Activated naive CD4-positive, alpha-beta T cell treated with anti-CD3 and anti-CD28 coated beads, Interleukin-2, amount 10 ng/mL, durations not matched to agents 7 days and 5 days (primary cell): ENCODE measurements at regions not wholly inside any gene's neighbourhood (a gene's known extent, or its start where the extent isn't known, plus 50 kb on each side); places are given as distances from the start of the nearest gene placed in this dataset.

Source experiments
- CTCF ChIA-PET: fragments of 350-600 bp; sonication (Branson Sonifier 250); formaldehyde crosslinking; loops from one replicate; lab custom pipeline; 2021; ENCODE audit warnings: antibody characterized with exemption; lab: Charles Lee
- DNase-seq: peaks from one replicate; pipeline ENCODE4 v3.0.0-alpha.2; 2020
- H3K27ac Mint-ChIP-seq: one replicate; pipeline ENCODE4 v1.8.0; 2021; ENCODE audit warnings: mild to moderate bottlenecking, moderate library complexity, mixed read lengths
- H3K27me3 Mint-ChIP-seq: one replicate; pipeline ENCODE4 v1.8.0; 2021; ENCODE audit warnings: mild to moderate bottlenecking, mixed read lengths
- H3K36me3 Mint-ChIP-seq: one replicate; pipeline ENCODE4 v1.8.0; 2021; ENCODE audit warnings: mixed read lengths
- H3K4me1 Mint-ChIP-seq: one replicate; pipeline ENCODE4 v1.8.0; 2021; ENCODE audit warnings: mixed read lengths
- H3K4me3 Mint-ChIP-seq: one replicate; pipeline ENCODE4 v1.8.0; 2021; ENCODE audit warnings: mild to moderate bottlenecking, moderate library complexity, mixed read lengths
- H3K9me3 Mint-ChIP-seq: one replicate; pipeline ENCODE4 v1.8.0; 2021; ENCODE audit warnings: mixed read lengths

DNA sequence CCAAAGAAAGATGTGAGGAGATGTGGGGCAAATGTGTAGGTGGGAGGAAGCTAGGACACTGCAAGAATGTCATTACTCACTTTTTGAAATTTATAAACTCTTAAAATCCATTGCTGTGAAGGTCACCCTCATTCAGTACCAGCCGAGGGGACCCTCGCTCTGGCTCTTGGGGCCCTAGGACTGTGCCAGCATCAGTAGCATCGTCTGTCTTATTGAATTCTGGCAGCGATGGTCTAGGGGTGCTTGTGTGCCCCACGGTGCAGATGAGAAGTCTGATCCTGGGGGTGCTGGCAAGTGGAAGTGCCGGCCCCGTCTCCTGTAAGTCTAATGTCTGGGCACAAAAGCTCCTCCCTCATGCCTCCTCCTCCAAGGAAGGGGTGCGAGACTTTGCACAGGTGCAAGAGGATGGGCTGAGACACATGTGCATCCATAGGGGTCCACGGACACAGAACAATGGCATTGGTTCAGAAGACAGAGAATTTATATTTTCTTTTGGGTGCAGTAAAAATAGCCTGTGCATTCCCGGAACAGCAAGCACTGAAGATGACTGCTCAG, 266.7 kb upstream of the HDAC4 start:
- Mint-ChIP-seq H3K27me3 (peaks cover 7% of the 10 kb centered on the region), H3K9me3 (no peaks in the 10 kb centered on the region), H3K36me3 (no peaks in the 10 kb centered on the region), H3K4me3 (no peak overlapping the region), H3K4me1 (no peaks in the 10 kb centered on the region), H3K27ac (no peak overlapping the region)
- CTCF ChIA-PET, result no interaction called here
- DNase-seq, result no peak

DNA sequence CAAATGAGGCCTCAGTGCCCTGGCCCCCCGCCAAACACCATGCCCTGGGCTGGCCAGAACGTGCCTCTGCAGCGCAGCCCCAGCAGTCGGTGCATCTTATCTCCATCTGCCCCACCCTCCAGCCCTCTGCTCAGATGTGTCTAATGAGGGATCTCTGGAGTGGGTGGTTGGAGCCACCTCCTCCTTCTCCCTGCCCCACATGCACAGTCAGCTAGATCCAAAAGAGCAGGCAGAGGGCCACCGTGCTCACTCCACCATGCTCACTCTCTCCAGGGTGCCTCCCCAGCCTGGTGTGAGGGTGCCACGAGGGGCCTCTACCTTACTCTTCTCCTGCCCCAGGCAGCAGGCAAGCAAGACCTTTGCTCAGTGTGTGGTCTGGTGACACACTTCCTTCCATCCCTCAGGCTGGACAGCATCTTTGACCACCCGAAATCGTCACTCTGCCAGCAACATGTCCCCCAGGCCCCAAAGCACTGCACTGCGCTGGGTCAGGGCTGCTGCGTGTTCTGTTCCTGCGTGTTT, 266.1 kb upstream of the HDAC4 start:
- Mint-ChIP-seq H3K4me1 (no peaks in the 10 kb centered on the region), H3K9me3 (no peaks in the 10 kb centered on the region), H3K27ac (no peak overlapping the region), H3K4me3 (no peak overlapping the region), H3K36me3 (no peaks in the 10 kb centered on the region), H3K27me3 (peaks cover 11% of the 10 kb centered on the region)
- no peak for DNase-seq
- CTCF ChIA-PET, result no interaction called here

DNA sequence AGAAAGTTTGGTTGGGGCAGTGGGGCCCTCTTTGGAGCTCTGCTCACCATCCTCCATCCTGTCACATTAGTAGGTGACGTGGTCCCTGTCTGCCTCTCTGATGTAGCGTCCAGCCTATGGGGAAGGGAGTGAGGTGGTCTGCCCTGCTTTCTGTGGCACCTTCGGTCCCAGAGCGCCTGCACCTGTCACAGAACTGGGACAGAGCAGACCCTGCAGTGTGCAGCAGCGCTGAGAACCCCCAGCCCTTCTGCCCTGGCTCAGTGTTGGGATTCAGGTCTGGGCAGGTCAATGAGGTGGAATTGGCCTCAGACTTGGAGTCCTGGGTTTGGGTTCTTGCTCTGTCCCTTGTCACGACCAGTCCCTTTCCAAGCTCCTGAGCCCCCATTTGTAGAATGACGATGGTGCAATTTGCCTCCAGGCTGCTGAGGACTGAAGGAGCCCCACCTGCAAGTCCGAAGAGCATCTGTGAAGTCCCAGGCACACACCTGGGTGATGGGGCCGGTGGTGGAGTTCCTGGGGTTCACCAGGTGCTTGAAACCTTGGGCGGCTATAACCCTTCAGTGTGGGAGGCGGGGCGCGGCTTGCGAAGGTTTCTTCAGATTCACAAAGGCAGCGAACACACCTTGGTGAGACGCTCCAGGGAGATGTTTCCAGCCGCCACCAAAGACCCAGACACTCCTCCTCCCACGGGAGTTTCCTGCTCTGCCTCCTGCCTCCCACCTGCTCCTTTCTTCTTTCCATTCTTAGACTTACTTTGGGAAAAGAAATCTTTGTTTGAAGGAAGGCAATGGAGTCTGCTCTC, 265.4 kb upstream of the HDAC4 start:
- Mint-ChIP-seq H3K9me3 (no peaks in the 10 kb centered on the region), H3K4me3 (no peak overlapping the region), H3K27ac (no peak overlapping the region), H3K36me3 (no peaks in the 10 kb centered on the region), H3K4me1 (no peaks in the 10 kb centered on the region), H3K27me3 (peaks cover 17% of the 10 kb centered on the region)
- no peak for DNase-seq
- CTCF ChIA-PET, result no interaction called here

DNA sequence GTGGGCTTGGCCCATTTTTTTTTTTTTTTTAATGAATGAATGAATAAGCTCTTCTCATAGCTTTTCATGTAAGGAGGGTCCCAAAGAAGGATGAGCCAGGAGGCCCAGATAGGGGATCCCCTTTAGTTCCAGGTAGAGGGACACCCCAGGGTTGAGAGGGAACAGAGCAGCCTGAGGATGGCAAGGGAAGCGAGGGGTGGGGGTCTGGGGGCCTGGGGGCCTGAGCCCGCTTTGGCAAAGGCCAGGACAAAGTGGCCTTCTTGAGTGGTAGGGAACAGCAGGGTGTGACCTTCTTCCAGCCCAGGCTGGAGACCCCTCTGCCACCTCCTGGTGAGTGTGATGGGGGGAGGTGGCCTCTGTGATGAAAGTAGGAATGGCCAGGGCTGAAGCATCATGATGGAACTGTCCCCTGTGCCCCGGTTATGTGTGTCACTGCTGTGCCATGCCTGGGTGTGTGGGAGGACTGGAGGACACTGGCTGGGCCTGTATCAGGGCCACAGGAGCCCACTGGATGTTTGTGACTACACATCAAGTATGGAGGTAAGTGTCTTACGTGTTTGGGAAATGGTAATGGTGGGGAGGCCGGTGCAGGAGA, 263.5 kb upstream of the HDAC4 start:
- CTCF ChIA-PET, result no interaction called here
- Mint-ChIP-seq H3K36me3 (no peaks in the 10 kb centered on the region), H3K4me1 (no peaks in the 10 kb centered on the region), H3K4me3 (no peak overlapping the region), H3K27me3 (peaks cover 26% of the 10 kb centered on the region), H3K9me3 (no peaks in the 10 kb centered on the region), H3K27ac (no peak overlapping the region)
- no peak for DNase-seq

DNA sequence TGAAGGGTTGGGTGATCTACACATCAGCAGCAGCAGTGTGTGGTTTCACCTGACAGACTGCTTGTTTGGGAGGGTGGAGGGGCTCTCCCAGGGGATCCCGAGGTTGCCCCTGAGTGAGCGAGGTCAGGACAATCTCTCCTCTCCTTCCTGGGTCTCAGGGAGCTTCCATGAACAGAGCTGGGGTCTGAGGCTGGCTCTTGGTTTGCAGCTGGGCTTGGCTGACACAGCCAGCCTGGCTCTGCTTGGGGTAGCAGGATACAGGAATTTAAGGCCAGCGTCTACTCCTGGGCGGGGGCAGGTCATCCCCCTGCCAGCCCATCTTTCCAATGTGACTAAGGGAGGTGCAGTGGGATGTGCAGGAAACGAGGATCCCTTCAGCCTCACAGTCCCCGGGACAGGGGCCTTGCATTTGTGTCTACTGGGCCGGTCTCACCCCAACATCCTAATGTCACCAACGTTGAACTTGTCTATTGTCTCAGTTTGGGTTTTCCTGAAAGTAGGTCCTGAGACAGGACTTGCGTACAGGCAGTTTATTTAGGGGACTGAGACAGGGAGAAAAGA, 262.6 kb upstream of the HDAC4 start:
- CTCF ChIA-PET, result no interaction called here
- Mint-ChIP-seq H3K4me3 (no peak overlapping the region), H3K27me3 (peaks cover 26% of the 10 kb centered on the region), H3K9me3 (no peaks in the 10 kb centered on the region), H3K36me3 (no peaks in the 10 kb centered on the region), H3K27ac (no peak overlapping the region), H3K4me1 (no peaks in the 10 kb centered on the region)
- DNase-seq, result no peak

DNA sequence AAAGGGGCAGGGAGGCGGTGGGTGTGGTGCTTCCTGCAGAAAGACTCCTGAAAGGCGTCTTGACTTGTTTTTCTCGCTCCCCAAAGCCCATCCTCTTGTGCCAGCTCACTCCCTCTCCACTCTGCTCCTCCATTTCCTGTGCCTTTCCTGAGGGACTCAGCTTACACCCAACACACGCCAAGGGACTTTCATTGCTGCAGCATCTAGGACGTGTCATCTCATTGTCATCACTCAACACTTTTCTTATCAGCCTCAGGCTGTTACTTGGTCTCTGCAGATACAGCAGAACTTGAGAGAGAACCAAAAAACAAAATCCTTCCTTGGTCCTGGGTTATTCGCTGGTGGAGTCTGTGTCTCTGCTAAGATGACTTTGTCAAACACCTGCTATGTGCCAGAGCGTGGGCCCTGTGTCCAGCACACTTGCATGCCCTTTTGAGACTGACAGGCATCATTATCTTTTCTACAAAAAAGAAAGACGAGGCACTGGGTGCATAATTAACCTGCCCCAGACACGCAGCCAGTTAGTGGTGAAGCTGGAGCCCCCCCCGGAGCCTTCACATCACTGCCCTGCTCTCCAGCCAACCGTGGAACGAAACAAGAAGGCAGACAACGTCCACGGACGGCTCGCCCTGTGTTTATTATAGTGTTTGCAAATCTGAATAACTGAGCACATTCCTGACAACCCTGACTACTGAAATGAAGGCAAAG, 261.7 kb upstream of the HDAC4 start:
- CTCF ChIA-PET, result no interaction called here
- no peaks in the 10 kb centered on the region for H3K36me3 Mint-ChIP-seq
- no peak for DNase-seq
- H3K9me3 Mint-ChIP-seq, result no peaks in the 10 kb centered on the region
- H3K27ac Mint-ChIP-seq, result no peak overlapping the region
- H3K27me3 Mint-ChIP-seq, result peaks cover 29% of the 10 kb centered on the region
- no peak overlapping the region for H3K4me3 Mint-ChIP-seq
- H3K4me1 Mint-ChIP-seq, result no peaks in the 10 kb centered on the region

DNA sequence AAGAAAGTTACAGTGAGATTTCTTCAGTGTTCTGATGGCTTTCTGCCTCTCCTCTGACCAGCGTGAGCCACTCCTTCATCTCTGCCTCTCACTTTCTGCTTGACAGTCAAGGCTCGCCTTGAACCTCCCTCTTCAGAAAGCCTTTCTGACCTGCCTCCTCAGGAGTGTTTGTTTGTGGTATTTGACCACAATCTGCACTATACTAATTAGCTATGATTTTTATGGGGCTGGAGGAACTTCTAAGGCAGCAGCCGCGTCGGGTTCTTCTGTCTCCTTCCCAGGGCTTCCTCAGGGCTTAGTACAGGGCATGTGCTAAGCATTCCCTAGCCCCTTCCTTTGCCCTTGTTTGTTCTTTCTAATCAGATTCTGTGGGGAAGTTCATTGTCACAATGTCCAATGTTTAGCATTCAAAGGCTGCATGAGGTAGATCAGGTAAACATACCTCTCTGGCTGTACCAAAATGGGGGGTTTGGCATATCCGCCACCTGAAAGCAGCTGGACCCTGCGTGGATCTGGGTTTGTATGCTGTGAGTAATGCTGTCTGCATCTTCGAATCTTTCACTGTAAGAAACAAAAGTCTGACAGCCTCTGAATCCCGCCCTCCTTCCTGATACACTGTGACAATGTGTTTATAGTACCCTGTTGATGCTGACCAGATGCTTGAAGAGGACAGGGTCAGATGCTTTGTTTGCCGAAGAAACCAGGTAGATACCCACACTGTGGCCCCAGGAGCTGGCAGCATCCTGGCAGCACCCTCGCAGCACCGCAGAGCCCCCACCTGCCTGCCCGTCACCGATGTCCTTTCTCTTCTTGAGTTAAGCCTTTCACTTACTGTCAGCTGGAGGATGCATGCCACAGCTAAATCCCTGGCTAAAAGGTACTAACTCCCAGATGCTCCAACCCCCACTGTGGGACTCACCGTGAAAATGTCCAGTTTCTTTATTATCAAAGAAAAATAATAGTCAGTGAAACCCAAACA, 260.8 kb upstream of the HDAC4 start:
- no peak overlapping the region for H3K27ac Mint-ChIP-seq
- no peaks in the 10 kb centered on the region for H3K4me1 Mint-ChIP-seq
- H3K4me3 Mint-ChIP-seq, result no peak overlapping the region
- no peaks in the 10 kb centered on the region for H3K9me3 Mint-ChIP-seq
- CTCF ChIA-PET, result no interaction called here
- no peaks in the 10 kb centered on the region for H3K36me3 Mint-ChIP-seq
- no peak for DNase-seq
- peaks cover 35% of the 10 kb centered on the region for H3K27me3 Mint-ChIP-seq

DNA sequence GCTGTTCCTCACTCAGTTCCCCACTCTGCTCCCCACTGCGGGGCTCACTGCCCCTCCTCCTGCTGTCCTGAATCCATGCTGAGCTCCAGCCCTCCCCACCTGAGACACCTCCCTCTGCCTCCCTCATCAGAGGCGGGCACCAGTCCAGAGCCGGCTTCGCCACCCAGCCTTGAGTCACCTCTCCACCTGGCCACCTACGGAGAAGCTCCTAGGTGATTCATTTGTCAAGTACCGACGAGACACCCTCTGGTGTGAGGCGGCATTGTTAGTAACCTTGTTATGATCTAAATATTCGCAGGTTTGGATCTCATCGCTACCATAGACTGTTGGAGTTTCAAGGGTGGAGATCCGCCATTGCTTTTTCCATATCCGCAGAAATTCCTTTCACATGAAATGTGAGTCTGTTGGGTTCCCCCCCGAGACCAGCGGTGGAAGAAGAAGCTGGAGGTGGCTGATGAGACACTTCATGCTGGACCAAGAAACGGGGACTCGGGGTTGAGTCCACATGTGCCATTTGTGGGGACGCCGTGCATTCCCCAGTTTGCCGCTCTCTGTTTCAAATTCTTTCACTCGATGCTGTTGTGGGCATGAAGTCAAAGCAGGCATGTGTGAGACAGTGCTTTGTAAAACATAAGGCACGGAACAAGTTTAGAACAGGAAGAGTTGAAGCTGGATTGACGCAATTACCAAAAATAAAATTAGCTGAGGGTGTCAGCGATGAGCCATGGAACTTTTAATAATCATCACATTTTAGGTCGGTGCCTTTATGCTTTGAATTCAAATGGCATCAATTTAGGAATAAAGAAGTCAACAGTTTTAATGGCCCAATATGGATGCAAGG, 259.8 kb upstream of the HDAC4 start:
- DNase-seq, result no peak
- no peak overlapping the region for H3K27ac Mint-ChIP-seq
- CTCF ChIA-PET, result no interaction called here
- H3K27me3 Mint-ChIP-seq, result peaks cover 35% of the 10 kb centered on the region
- no peak overlapping the region for H3K4me3 Mint-ChIP-seq
- no peaks in the 10 kb centered on the region for H3K9me3 Mint-ChIP-seq
- no peaks in the 10 kb centered on the region for H3K36me3 Mint-ChIP-seq
- H3K4me1 Mint-ChIP-seq, result no peaks in the 10 kb centered on the region

DNA sequence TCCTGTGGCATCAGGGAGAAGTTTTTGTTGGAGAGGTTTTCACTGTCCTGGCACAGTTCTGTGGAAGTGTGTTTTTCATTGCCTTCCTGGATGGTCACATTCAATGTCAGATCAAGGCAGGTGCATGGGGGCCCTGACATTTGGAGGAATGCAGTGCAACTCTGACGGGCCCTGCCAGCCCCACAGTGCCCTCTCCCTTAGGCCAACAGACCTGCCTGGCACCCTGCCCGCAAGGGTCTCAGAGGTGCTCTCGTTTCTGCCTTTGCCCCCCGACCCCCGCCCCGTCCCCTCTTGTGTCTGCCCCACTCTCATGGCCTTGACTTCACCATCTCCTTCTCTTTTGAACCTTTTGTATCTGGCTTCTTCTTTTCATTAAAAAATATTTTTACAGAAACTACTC, 257.2 kb upstream of the HDAC4 start:
- Mint-ChIP-seq H3K27ac (no peak overlapping the region), H3K4me1 (no peaks in the 10 kb centered on the region), H3K36me3 (no peaks in the 10 kb centered on the region), H3K9me3 (no peaks in the 10 kb centered on the region), H3K4me3 (no peak overlapping the region), H3K27me3 (peaks cover 35% of the 10 kb centered on the region)
- CTCF ChIA-PET, result interaction anchor here (0.5 to 0.6 kb wide), 2 partner anchors 11 to 768 kb away, joined by 3 to 5 read pairs; no protein-coding TSS in a partner anchor
- no peak for DNase-seq

DNA sequence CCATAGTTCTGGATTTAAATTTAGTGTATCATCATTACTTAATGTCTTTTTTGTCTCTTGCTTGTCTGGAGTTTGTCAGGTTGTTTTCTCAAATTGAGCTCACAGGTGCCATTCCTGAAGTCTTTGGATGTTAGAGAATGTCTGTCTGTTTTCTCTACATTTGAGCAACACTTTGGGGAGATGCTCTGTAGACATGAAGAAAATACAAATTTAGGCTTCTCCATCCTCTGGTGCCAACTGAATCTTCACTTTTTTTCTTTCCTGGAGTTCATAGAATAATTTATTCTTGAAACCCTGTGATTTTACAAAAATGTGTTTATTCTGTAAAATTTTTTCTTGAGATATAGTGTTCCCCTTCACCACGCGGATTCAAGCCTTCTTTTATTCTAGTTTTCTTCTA, 256.4 kb upstream of the HDAC4 start:
- H3K36me3 Mint-ChIP-seq, result no peaks in the 10 kb centered on the region
- peaks cover 31% of the 10 kb centered on the region for H3K27me3 Mint-ChIP-seq
- H3K9me3 Mint-ChIP-seq, result no peaks in the 10 kb centered on the region
- CTCF ChIA-PET, result interaction anchor here (0.6 kb wide), 1 partner anchor 768 kb away, joined by 5 read pairs; no protein-coding TSS in a partner anchor
- H3K4me1 Mint-ChIP-seq, result no peaks in the 10 kb centered on the region
- H3K27ac Mint-ChIP-seq, result no peak overlapping the region
- H3K4me3 Mint-ChIP-seq, result no peak overlapping the region
- no peak for DNase-seq

DNA sequence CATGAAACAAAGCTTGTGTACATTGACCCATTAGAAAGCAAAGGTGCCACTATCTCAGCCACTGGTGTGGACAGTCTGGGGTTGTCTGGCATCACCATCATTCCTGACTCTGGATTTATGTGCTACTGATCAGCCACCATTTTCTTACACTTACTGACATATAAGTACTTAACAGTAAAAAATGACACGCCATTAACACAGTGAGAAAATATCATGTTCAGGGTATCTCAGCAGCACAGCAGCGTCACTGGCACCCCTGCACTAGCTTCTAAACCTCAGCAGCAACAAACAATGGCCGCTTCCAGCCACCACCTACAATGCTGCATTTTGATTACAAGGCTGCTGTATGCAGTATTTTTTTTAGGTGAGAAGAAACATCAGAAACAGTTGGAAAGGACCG, 253.4 kb upstream of the HDAC4 start:
- CTCF ChIA-PET, result no interaction called here
- H3K27me3 Mint-ChIP-seq, result peaks cover 23% of the 10 kb centered on the region

DNA sequence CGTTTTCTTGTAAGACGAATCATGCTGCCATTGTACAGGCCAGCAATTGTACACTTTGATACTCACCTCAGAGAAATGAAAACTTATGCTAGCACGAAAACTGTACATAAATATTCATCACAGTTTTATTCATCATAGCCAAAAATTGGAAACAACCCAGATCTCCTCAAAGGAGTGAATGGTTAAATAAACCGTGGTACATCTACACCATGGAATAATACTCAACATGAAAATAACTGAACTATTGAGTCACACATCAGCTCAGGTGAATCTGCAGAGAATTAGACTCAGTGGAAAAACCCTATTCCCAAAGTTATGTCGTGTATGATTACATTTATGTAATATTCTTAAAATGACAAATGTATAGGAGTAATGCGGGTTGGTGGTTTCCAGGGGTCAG, 251.0 kb upstream of the HDAC4 start:
- Mint-ChIP-seq H3K36me3 (no peaks in the 10 kb centered on the region), H3K27ac (no peak overlapping the region), H3K4me1 (no peaks in the 10 kb centered on the region), H3K27me3 (peaks cover 20% of the 10 kb centered on the region), H3K4me3 (no peak overlapping the region), H3K9me3 (no peaks in the 10 kb centered on the region)
- no peak for DNase-seq
- CTCF ChIA-PET, result no interaction called here

More for the DNA sequence above, 253.4 kb upstream of the HDAC4 start:
- no peak for DNase-seq
- H3K4me3 Mint-ChIP-seq, result no peak overlapping the region
- no peaks in the 10 kb centered on the region for H3K36me3 Mint-ChIP-seq
- H3K27ac Mint-ChIP-seq, result no peak overlapping the region
- H3K4me1 Mint-ChIP-seq, result no peaks in the 10 kb centered on the region
- H3K9me3 Mint-ChIP-seq, result no peaks in the 10 kb centered on the region
